ENCODE measurements at regions not wholly inside any gene's neighbourhood (a gene's known extent, or its start where the extent isn't known, plus 50 kb on each side); places are given as distances from the start of the nearest gene placed in this dataset.

DNA sequence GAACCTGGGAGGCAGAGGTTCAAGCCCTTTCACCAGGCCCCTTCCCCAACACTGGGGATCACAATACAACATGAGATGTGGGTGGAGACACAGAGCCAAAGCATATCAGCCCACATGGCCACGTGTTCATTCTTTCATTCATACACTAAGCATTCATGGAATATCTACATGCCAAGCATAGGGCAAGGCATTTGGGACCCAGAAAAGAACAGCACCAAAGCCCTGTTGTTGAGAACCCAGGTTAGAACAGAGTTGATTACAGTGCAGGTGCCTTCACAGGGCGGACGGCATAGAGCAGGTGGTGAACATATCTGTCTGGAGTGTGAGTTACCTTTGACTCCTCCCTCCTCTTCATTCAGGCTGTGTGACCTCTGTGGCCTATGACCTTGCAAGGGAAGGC lies 159.4 kb upstream of the GSC start:
- Mint-ChIP-seq H3K27ac (ENCODE audit: unreplicated experiment) (no peak overlapping the region), H3K27me3 (ENCODE audit: unreplicated experiment) (peaks cover 10% of the 10 kb centered on the region), H3K9me3 (ENCODE audit: unreplicated experiment) (no peaks in the 10 kb centered on the region), H3K36me3 (ENCODE audit: unreplicated experiment) (no peaks in the 10 kb centered on the region), H3K4me3 (ENCODE audit: unreplicated experiment) (no peak overlapping the region), H3K4me1 (ENCODE audit: unreplicated experiment) (peaks cover 2% of the 10 kb centered on the region)
- DNase-seq (ENCODE audit: extremely low spot score, unreplicated experiment), result no peak
- TF ChIP-seq, protein P1, sequence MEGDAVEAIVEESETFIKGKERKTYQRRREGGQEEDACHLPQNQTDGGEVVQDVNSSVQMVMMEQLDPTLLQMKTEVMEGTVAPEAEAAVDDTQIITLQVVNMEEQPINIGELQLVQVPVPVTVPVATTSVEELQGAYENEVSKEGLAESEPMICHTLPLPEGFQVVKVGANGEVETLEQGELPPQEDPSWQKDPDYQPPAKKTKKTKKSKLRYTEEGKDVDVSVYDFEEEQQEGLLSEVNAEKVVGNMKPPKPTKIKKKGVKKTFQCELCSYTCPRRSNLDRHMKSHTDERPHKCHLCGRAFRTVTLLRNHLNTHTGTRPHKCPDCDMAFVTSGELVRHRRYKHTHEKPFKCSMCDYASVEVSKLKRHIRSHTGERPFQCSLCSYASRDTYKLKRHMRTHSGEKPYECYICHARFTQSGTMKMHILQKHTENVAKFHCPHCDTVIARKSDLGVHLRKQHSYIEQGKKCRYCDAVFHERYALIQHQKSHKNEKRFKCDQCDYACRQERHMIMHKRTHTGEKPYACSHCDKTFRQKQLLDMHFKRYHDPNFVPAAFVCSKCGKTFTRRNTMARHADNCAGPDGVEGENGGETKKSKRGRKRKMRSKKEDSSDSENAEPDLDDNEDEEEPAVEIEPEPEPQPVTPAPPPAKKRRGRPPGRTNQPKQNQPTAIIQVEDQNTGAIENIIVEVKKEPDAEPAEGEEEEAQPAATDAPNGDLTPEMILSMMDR (IDR thresholded peaks at IDR 0.05), result no peak

DNA sequence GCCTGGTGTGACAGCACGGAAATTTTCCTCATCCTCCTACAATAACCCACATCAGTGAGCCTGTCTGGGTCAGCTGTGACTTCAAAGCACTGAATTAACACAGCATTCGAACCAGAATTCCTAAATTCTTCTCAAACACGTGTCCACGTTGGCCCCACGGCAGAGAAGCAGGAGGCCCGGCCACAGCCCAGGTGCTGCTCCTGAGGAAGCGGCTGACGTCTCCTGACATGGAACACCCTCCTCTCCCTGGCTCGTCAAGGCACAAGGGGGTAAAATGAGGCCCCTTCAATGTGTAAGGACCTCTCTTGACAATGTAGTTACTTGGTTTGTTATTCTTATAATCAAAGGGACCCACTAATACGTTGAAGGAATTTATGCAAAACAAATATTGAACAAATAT lies 156.3 kb upstream of the GSC start:
- Mint-ChIP-seq H3K4me1 (ENCODE audit: unreplicated experiment) (peaks cover 2% of the 10 kb centered on the region), H3K9me3 (ENCODE audit: unreplicated experiment) (no peaks in the 10 kb centered on the region), H3K36me3 (ENCODE audit: unreplicated experiment) (no peaks in the 10 kb centered on the region), H3K4me3 (ENCODE audit: unreplicated experiment) (no peak overlapping the region), H3K27ac (ENCODE audit: unreplicated experiment) (no peak overlapping the region), H3K27me3 (ENCODE audit: unreplicated experiment) (no peaks in the 10 kb centered on the region)
- no peak for DNase-seq (ENCODE audit: extremely low spot score, unreplicated experiment)
- TF ChIP-seq, protein P1 (IDR thresholded peaks at IDR 0.05), result no peak

DNA sequence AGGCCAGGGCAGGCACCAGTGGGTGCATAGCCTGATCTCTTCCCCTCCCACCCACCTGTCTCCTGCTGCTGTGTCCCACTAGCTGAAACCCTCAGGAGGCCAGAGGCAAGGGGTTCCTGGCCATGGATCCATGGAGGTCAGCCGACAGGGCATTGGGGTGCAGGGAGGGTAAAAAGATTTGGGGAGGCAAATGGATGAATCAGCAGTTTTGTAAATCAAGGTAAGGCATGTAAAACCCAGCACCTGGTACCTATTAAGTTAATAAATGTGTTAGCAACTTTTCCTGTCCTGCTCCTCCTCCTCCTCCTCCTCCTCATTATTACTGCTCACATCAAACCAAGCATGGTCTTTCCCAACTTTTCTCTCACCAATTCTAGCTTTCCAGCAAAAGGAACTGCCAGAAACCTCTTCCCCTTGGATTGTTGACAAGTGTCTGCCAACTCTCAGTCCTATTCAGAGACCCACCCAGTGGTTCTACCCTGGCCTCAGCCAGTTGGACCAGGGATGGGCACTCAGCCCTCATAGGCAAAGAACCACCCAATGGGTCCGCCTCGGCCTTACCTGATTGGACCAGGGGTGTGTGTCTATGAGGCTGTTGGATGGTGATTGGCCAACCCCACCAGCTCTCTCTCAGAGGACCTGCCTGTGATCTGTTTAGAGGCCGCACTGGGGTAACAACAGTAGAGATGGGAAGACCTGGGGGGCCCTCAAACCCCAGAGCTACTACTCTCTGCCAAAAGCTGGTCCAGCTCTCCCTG lies 155.7 kb upstream of the GSC start:
- Mint-ChIP-seq H3K36me3 (ENCODE audit: unreplicated experiment) (no peaks in the 10 kb centered on the region), H3K27ac (ENCODE audit: unreplicated experiment) (no peak overlapping the region), H3K9me3 (ENCODE audit: unreplicated experiment) (no peaks in the 10 kb centered on the region), H3K27me3 (ENCODE audit: unreplicated experiment) (no peaks in the 10 kb centered on the region), H3K4me1 (ENCODE audit: unreplicated experiment) (peaks cover 2% of the 10 kb centered on the region), H3K4me3 (ENCODE audit: unreplicated experiment) (no peak overlapping the region)
- TF ChIP-seq, protein P1 (IDR thresholded peaks at IDR 0.05), result no peak
- DNase-seq (ENCODE audit: extremely low spot score, unreplicated experiment), result no peak

DNA sequence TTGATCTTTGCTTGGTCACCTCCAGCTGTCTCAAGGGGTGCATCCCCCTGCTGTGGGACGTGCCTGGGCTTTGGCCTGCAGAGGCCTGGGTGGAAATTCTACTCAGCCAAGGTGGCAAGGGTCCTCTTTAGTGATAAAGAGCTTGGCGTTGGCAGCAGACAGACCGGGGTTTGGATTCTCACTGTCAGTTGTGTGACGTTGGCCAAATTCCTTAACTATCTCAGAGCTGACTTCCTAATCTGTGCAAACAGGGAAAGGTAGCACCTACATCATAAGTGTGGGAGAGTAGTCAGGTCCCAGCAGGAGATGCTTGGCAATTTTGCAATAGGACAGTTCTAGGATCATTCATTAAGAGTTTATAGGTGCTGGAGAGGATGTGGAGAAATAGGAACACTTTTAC lies 154.3 kb upstream of the GSC start:
- DNase-seq (ENCODE audit: extremely low spot score, unreplicated experiment), result no peak
- H3K27ac Mint-ChIP-seq (ENCODE audit: unreplicated experiment), result no peak overlapping the region
- TF ChIP-seq, protein P1 (IDR thresholded peaks at IDR 0.05), result no peak
- H3K4me3 Mint-ChIP-seq (ENCODE audit: unreplicated experiment), result no peak overlapping the region
- no peaks in the 10 kb centered on the region for H3K36me3 Mint-ChIP-seq (ENCODE audit: unreplicated experiment)
- no peaks in the 10 kb centered on the region for H3K9me3 Mint-ChIP-seq (ENCODE audit: unreplicated experiment)
- H3K4me1 Mint-ChIP-seq (ENCODE audit: unreplicated experiment), result peaks cover 2% of the 10 kb centered on the region
- H3K27me3 Mint-ChIP-seq (ENCODE audit: unreplicated experiment), result no peaks in the 10 kb centered on the region

DNA sequence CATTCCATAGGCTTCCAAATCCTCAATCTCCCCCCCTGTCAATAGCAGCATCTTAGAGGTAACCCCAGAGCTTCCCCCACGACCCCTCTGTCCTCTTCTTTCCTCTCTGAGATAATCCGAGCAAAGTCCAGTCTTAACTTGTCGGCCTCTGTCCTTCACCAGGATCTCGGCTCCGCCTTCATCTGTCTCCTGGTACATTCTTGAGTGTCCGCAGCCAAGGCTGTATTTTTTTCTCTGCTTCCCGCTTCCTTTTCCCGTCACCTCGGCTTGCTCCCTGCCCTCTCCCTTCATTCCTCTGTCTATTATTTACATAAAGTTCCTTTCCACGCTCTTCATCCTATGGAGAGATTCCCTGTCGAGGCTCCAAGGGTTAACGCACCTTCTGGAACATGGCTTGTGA lies 153.9 kb upstream of the GSC start:
- H3K27me3 Mint-ChIP-seq (ENCODE audit: unreplicated experiment), result no peaks in the 10 kb centered on the region
- H3K9me3 Mint-ChIP-seq (ENCODE audit: unreplicated experiment), result no peaks in the 10 kb centered on the region
- H3K4me1 Mint-ChIP-seq (ENCODE audit: unreplicated experiment), result peaks cover 2% of the 10 kb centered on the region
- DNase-seq (ENCODE audit: extremely low spot score, unreplicated experiment), result no peak
- H3K4me3 Mint-ChIP-seq (ENCODE audit: unreplicated experiment), result no peak overlapping the region
- TF ChIP-seq, protein P1 (IDR thresholded peaks at IDR 0.05), result no peak
- H3K27ac Mint-ChIP-seq (ENCODE audit: unreplicated experiment), result no peak overlapping the region
- H3K36me3 Mint-ChIP-seq (ENCODE audit: unreplicated experiment), result no peaks in the 10 kb centered on the region
